Activated gamma-delta T cell (primary cell): ENCODE measurements at regions not wholly inside any gene's neighbourhood (a gene's known extent, or its start where the extent isn't known, plus 50 kb on each side); places are given as distances from the start of the nearest gene placed in this dataset.
"Not testable (repeated sequence)": the region's sequence is repeated elsewhere in the genome, so short reads cannot be mapped to it uniquely, and the experiment has no call there.

Source experiments
- DNase-seq: peaks from one replicate; lab custom pipeline; 2025; lab: John Stamatoyannopoulos, UW

DNA sequence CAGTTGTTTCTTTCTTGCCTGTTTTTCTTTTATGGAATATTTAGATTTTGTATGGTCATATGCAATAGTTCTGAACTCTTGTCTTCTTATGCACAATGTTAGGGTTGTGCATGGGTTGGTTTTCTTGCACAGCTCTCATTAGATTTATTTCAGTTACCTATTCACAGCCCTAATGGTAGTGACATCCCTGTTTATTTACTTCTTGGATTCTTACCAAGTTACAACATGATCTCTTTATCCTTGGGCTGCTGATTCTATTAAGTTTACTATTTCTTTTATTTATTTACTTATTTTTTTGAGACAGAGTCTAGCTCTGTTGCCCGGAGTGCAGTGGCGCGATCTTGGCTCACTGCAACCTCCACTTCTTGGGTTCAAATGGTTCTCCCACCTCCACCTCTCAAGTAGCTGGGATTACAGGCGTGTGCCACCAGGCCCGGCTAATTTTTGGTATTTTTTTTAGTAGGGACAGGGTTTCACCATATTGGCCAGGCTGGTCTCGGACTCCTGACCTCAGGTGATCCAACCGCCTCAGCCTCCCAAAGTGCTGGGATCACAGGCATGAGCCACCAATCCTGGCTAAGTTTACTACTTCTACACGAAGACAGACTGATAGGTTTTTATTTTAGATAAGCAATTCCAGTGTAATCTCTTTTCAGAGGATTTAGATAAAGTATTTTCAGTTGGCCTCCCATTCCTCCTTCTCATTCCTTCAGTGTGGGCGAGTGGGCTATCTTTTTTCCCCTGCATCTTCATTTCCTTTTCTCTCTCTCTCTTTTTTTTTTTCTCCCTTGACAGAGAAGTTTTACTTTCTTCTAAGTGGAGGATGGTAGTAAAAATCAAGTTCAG lies 395.1 kb upstream of the RGS6 start:
- DNase-seq, result no peak

DNA sequence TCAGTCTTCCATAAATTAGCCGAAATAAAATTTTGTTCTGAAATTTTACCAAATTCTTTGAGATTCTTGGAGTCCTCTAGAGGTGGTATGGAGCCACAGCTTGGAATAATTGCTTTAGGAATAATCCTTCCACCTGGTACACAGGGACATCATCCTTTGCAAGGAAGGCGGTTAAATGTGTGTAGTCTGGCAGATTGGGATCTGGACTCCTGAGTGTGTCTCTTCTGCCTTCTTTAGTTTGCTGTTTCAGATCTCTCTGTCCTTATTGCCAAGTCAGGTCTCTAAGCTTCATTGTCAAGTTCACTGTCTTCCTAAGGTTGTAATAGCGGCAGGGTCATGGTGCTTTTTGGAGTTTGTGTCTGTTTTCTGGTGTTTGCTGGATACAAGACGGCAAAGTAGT lies 393.9 kb upstream of the RGS6 start:
- no peak for DNase-seq

DNA sequence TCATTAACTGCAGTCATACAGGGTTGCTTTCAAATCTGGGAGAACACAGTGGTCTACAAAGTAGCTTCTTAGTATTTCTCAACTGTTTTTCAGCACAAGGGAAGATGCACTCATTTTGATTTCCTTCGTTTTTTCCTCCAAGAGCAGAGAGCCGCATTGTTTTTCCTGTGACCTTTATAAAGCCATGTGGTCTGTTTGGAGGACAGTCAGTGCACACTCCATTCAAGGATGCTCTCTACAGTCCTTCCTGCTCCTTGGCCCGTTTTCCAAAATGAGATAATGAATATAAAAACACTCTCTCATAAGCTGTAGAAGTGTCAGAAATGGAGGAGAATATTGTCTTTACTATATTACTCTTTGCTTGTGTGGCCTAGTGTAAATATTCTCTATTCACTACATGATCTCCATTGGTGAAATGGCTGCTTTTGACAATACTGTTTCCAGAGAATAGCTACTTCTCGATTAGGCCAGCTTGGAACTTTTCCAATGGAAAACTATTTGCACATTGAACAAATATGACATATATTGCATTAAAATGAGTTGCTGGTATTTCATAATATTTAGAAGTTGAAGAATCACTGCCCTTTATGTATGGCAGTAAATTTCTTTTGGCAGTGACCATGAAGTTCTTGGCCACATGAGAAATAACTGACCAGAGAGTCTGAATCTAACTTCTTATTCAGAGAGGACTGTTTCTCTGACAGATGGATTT lies 393.1 kb upstream of the RGS6 start:
- DNase-seq, result no peak

DNA sequence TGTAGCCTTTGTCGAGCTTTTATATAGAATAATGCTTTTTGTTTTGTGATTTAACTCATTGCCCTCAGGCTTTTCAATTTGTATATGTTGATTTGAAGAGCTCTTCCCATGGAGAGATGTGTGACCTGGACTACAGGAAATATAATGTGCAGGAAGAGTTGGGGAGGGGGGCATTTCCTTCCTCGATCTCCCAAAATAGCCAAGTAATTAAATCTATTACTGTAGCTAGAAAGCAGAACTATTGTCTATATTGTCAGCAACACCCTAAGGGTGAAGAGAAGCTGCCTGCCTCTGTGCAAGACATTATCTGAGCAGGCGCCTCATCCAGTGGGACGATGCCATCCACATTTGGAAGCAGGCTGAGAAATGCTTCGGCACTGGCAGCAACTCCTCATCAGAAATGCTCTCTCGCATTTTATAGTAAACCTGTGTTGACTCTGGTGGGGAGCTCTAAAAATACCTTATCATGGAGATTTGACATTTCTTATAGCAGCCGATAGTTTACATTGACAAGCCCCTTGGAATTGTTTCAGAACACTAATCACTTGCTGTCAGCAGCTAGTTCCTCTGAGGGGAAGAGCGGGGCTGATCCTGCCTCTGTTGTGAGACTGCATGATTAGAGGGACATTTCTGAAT lies 392.5 kb upstream of the RGS6 start:
- no peak for DNase-seq

DNA sequence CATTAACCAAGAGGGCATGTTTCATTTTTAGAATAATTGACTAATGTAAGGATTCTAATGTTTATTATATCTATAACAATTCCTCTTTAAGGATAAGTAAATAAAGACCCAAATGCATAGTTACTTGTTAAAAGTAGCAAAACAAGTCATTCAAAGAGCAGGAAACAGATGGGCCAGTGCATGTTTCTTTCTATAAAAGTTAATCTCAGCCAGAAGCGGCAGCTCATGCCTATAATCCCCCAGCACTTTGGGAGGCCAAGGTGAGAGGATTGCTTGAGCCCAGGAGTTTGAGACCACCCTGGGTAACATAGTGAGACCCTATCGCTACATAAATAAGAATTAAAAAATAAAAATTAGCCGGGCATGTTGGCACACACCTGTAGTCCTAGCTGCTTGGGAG lies 391.0 kb upstream of the RGS6 start:
- no peak for DNase-seq

DNA sequence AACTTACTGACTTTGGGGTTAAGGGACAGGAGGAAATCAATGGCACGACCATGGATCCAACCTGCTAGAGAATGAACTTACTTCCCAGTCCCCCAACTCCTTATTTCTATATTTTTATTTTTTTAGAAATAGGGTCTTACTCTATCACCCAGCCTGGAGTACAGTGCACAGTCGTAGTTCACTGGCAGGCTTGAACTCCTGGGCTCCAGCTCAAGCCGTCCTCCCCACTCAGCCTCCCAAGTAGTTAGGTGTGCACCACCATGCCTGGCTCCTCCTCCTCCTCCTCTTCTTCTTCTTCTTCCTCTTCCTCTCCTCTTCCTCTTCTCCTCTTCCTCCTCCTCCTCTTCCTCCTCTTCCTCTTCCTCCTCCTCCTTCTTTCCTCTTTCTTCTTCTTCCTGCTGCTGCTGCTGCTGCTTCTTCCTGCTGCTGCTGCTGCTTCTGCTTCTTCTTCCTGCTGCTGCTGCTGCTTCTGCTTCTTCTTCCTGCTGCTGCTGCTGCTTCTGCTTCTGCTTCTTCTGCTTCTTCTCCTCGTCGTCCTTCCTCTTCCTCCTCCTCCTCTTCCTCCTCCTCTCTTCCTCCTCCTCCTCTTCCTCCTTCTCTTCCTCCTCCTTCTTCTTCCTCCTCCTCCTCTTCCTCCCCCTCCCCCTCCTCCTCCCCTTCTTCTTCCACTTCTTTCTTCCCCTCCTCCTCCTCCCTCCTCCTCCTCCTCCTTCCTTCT lies 390.1 kb upstream of the RGS6 start:
- no peak for DNase-seq

GRCh38 chr14:71549421-71550050 lies 382.7 kb upstream of the RGS6 start:
- DNase-seq, result no peak

GRCh38 chr14:71550367-71550766 lies 381.9 kb upstream of the RGS6 start:
- DNase-seq, result no peak

GRCh38 chr14:71551291-71551950 lies 380.8 kb upstream of the RGS6 start:
- no peak for DNase-seq

DNA sequence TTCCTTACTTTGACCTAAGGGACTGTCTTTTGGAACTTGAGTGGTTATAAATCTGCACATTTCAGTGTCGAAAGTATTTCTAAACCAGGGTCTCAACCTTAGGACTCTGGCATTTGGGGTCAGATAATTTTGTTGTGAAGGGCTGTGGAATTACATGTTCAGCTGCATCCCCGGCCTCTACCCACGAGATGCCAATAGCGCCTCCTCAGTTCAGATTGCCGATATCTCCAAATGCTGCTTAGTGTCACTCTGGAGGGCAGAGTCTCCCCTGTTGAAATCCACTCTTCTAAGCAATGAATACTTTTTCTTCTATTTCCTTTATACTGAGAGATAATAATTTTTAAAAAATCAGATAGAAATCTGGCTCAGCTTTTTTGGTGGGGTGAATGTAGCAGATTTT lies 379.4 kb upstream of the RGS6 start:
- no peak for DNase-seq

DNA sequence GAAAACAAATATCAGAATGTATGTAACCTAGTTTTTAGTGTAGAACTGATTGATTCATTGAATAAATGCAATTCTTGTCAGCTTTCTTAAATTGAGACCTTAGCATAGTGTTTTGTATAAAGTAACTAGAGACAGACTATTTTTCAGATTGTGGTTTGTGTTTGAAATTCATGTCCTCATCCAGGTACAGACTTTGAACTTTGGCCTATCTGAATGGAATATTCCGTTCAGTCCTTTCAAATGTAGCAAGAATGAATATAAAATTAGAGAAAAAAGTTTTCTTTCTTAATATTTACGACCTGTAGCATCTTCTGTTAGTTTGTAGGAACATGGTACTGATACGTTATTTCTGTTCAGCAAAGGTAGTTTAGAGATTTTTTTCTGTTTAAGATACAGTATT lies 378.4 kb upstream of the RGS6 start:
- no peak for DNase-seq

GRCh38 chr14:71554323-71554722 lies 377.9 kb upstream of the RGS6 start:
- no peak for DNase-seq

GRCh38 chr14:71554959-71555612 lies 377.1 kb upstream of the RGS6 start:
- DNase-seq, result no peak

GRCh38 chr14:71555654-71556559 lies 376.3 kb upstream of the RGS6 start:
- DNase-seq, result no peak

- no peak for DNase-seq
These were observed 375.5 kb upstream of the RGS6 start for GRCh38 chr14:71556730-71557129.

- DNase-seq, result no peak
These were observed 374.9 kb upstream of the RGS6 start for GRCh38 chr14:71557351-71557750.

DNA sequence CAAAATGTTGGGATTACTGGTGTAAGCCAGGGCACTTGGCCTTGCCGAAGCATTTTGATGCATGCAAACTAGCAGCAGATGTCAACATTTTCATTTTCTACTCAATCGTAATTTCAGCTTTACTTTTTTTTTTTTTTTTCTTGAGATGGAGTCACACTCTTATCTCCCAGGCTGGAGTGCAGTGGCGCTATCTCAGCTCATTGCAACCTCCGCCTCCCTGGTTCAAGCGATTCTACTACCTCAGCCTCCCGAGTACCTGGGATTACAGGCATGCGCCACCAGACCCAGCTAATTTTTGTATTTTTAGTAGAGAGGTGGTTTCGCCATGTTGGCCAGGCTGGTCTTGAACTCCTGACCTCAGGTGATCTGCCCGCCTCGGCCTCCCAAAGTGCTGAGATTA lies 373.3 kb upstream of the RGS6 start:
- not testable (repeated sequence) for DNase-seq

- DNase-seq, result no peak
These were observed 371.5 kb upstream of the RGS6 start for GRCh38 chr14:71560751-71561150.

- DNase-seq, result no peak
These were observed 368.6 kb upstream of the RGS6 start for GRCh38 chr14:71563492-71564153.
